D721Med (cell line): ENCODE measurements at regions not wholly inside any gene's neighbourhood (a gene's known extent, or its start where the extent isn't known, plus 50 kb on each side); places are given as distances from the start of the nearest gene placed in this dataset.

Source experiments
- DNase-seq: peaks from one replicate; pipeline ENCODE4 v3.0.0; 2011; ENCODE audit warnings: low spot score; ENCODE audit not compliant: insufficient read length
- FAIRE-seq: peaks from 2 replicates; lab custom pipeline; 2011; peaks lifted over from hg19 to GRCh38; lab: Jason Lieb, UNC
- TF ChIP-seq, protein P1 (sequence below): IDR thresholded peaks from 2 replicates; pipeline ENCODE4 v1.5.1; 2012; ENCODE audit warnings: mild to moderate bottlenecking, control low read depth; ENCODE audit not compliant: insufficient read depth; ENCODE audit errors: missing control alignments

- TF ChIP-seq, protein P1, sequence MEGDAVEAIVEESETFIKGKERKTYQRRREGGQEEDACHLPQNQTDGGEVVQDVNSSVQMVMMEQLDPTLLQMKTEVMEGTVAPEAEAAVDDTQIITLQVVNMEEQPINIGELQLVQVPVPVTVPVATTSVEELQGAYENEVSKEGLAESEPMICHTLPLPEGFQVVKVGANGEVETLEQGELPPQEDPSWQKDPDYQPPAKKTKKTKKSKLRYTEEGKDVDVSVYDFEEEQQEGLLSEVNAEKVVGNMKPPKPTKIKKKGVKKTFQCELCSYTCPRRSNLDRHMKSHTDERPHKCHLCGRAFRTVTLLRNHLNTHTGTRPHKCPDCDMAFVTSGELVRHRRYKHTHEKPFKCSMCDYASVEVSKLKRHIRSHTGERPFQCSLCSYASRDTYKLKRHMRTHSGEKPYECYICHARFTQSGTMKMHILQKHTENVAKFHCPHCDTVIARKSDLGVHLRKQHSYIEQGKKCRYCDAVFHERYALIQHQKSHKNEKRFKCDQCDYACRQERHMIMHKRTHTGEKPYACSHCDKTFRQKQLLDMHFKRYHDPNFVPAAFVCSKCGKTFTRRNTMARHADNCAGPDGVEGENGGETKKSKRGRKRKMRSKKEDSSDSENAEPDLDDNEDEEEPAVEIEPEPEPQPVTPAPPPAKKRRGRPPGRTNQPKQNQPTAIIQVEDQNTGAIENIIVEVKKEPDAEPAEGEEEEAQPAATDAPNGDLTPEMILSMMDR, result no peak
- no peak for DNase-seq
- no peak for FAIRE-seq
Observed at GRCh38 chr10:111384556-111384955, 307.7 kb downstream of the ADRA2A start.

GRCh38 chr10:111390813-111391563, 314.2 kb downstream of the ADRA2A start:
- DNase-seq (no peak), FAIRE-seq (no peak)
- TF ChIP-seq, protein P1, result no peak

- FAIRE-seq (no peak), DNase-seq (no peak)
- TF ChIP-seq, protein P1, result no peak
Observed at GRCh38 chr10:111392159-111392558, 315.3 kb downstream of the ADRA2A start.

DNA sequence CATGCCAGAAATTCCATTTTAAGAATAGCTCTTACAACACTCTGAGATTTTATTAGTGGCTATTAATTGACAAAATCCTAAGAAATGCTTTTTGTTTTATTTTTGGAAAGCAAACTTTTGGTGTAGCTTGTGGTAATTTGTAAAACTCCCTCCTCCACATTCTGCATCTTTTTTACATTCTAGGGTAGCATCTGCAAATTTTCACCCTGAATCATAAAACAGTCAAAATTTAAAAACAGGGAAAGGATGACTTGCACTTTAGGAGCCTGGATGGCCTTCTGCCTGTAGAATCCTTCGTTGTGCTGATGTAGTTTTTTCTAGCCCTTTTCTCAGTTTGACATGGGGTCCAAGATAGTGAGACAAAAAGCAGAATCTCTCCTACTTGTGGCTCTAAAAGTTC, 316.1 kb downstream of the ADRA2A start:
- DNase-seq (no peak), FAIRE-seq (no peak)
- TF ChIP-seq, protein P1, result no peak

- no peak for FAIRE-seq
- DNase-seq, result no peak
- TF ChIP-seq, protein P1, result no peak
Observed at GRCh38 chr10:111410740-111411139, 333.9 kb downstream of the ADRA2A start.

DNA sequence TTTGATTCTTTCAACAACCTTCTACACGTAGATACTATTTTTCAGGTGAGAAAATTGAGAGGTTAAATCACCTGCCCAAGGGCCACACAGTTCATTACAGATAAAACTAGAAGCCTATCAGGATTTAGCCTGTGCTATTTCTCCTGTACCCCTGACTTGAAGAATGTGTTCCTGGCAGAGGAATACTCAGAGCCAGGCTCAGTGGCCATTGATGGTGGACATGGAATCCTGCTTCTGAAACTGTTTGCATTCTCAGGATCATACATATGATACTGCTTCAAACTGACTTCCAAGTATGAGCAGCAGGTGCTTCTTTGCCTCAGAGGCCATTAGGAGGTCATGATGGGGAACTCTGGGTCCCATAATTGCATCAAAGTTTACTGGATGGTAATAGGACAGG, 348.6 kb downstream of the ADRA2A start:
- TF ChIP-seq, protein P1, result no peak
- no peak for FAIRE-seq
- no peak for DNase-seq

DNA sequence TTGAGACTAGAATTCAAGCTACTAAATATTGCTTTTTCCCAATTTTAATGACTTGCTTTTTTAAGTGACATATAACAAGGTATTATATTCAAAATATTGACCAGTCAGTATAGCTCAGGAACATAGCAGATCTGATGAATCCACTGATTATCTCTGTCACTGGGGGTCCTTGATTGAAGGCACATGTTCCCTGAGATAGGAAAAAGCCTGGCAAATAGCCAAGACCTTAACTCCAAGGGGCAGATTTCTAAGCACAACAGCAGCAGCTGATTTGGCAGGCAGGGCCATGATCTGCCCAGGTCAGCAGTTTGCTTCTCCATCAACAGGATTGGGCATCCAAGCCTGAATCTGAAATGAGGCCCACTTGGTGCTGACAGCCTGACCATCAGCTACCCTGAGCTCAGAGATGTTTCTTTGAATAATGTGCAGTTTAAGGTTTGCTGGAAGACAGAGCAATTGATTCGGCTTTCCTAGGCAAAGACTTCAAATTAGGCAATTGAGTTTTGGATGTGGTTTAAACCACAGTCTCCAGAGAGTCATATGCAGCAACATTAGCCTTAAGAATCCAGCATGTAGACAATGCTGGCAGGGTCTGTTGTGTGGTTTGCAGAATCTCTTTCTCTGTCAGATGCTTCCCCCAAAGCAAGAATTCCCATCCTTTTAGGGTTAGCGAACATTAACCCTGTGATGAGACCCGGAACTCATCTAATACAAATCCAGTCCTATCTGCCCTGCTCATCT, 352.6 kb downstream of the ADRA2A start:
- FAIRE-seq (no peak), DNase-seq (no peak)
- TF ChIP-seq, protein P1, result no peak
